ENCODE measurements at regions not wholly inside any gene's neighbourhood (a gene's known extent, or its start where the extent isn't known, plus 50 kb on each side); places are given as distances from the start of the nearest gene placed in this dataset.

DNA sequence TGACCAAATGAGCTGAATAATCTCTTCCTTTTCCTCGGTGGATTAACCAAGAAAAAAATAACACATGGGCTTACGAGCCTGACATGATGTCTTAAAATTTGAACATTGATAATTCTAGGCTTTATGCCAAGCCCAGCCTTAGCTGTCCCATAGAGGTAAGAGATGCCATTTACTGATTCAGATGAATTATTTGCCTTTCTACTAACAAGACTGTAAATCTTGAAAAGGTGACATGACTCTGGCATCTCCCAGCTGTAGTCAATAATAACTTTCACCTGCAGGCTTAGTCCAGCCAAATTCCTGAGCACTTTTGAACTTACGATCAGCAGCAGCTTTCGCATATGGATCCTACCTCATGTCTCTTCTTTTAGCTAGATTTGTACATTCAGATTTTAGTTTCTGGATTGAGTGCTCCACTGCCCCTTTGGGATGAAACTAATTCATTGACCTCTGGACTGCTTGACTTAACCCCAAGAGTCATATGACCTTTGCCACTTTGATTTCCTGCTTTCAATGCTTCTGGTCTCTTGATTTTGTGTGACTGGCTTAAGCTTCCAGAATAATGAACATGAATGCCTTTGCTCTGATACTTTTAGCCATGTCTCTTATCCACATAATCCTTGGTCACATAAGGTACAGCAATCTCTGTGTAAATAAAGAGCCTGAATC lies 876.4 kb upstream of the SLIT2 start:
- ChIA-PET POLR2A (no interaction called here), CTCF (ENCODE audit: low intra/inter-chr PET ratio, low total read pairs) (no interaction called here)
- no peak for DNase-seq (ENCODE audit: low spot score)
- no TSS peak for BruUV-seq (replicated peaks)
- no peaks in the 10 kb centered on the region for H3K79me2 ChIP-seq (ENCODE audit: insufficient read depth, low read length)
- in situ Hi-C loops (cut with HindIII; ENCODE audit: extremely low pct_ligation_motif_present, low pct_unique_long_range_greater_than_20kb) (no loop called here), intact Hi-C loops (cut with micrococcal nuclease; ENCODE audit: unreplicated experiment) (no loop called here)
- FAIRE-seq = no peak
- peaks cover 87% of the 10 kb centered on the region for H3K9me3 ChIP-seq (ENCODE audit: low read length)
- no peak for ATAC-seq
- no peak overlapping the region for H3K9ac ChIP-seq (ENCODE audit: insufficient read depth, low read depth, low read length)
- H4K20me1 ChIP-seq (ENCODE audit: insufficient read depth, low read length) = no peaks in the 10 kb centered on the region
- no peaks in the 10 kb centered on the region for H3K36me3 ChIP-seq (replicated peaks in 1 of 2; ENCODE audit: control insufficient read depth in 1 of 2, insufficient read depth in 2 of 2, low read length in 2 of 2)
- H3K27me3 ChIP-seq (ENCODE audit: control insufficient read depth in 1 of 2, insufficient read depth in 2 of 2, low read length in 2 of 2) = no peaks in the 10 kb centered on the region
- H3K4me1 ChIP-seq (ENCODE audit: insufficient read depth, low read length) = no peaks in the 10 kb centered on the region
- 44% methylated on average over 4 of the region's 4 CpGs for WGBS (ENCODE audit: low lambda C conversion rate)
- H3K4me2 ChIP-seq (ENCODE audit: low read depth, low read length) = no peak overlapping the region
- H2AFZ ChIP-seq (ENCODE audit: low read length) = no peak overlapping the region
- no peak overlapping the region for H3K4me3 ChIP-seq (replicated peaks in 1 of 3; ENCODE audit: insufficient read depth in 1 of 3, low read depth in 2 of 3, low read length in 3 of 3)
- H3K27ac ChIP-seq (ENCODE audit: extremely low read length, insufficient read depth, low read length) = no peak overlapping the region
- TF ChIP-seq POLR2AphosphoS2 (IDR thresholded peaks at IDR 0.05; ENCODE audit: low read depth, low read length) (no peak), SKI (IDR thresholded peaks at IDR 0.05; ENCODE audit: partially characterized antibody) (no peak), NFATC3 (CRISPR knock-in tag; IDR thresholded peaks at IDR 0.05) (no peak), ZNF180 (CRISPR knock-in tag; IDR thresholded peaks at IDR 0.05; ENCODE audit: borderline replicate concordance, low read depth) (no peak), CHD2 (IDR thresholded peaks at IDR 0.05; ENCODE audit: low read depth, low read length) (no peak), ZNF792 (CRISPR knock-in tag; IDR thresholded peaks at IDR 0.05) (no peak), HNRNPLL (IDR thresholded peaks at IDR 0.05; ENCODE audit: low read depth, low read length, poor library complexity, severe bottlenecking) (no peak), NR2F2 (IDR thresholded peaks at IDR 0.05; ENCODE audit: borderline replicate concordance, low read depth) (no peak), SSRP1 (CRISPR knock-in tag; IDR thresholded peaks at IDR 0.05) (no peak)
- TF ChIP-seq, protein P1, sequence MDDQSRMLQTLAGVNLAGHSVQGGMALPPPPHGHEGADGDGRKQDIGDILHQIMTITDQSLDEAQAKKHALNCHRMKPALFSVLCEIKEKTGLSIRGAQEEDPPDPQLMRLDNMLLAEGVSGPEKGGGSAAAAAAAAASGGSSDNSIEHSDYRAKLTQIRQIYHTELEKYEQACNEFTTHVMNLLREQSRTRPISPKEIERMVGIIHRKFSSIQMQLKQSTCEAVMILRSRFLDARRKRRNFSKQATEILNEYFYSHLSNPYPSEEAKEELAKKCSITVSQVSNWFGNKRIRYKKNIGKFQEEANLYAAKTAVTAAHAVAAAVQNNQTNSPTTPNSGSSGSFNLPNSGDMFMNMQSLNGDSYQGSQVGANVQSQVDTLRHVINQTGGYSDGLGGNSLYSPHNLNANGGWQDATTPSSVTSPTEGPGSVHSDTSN (CRISPR knock-in tag; IDR thresholded peaks at IDR 0.05; ENCODE audit: borderline replicate concordance) = no peak
- TF ChIP-seq, protein P2, sequence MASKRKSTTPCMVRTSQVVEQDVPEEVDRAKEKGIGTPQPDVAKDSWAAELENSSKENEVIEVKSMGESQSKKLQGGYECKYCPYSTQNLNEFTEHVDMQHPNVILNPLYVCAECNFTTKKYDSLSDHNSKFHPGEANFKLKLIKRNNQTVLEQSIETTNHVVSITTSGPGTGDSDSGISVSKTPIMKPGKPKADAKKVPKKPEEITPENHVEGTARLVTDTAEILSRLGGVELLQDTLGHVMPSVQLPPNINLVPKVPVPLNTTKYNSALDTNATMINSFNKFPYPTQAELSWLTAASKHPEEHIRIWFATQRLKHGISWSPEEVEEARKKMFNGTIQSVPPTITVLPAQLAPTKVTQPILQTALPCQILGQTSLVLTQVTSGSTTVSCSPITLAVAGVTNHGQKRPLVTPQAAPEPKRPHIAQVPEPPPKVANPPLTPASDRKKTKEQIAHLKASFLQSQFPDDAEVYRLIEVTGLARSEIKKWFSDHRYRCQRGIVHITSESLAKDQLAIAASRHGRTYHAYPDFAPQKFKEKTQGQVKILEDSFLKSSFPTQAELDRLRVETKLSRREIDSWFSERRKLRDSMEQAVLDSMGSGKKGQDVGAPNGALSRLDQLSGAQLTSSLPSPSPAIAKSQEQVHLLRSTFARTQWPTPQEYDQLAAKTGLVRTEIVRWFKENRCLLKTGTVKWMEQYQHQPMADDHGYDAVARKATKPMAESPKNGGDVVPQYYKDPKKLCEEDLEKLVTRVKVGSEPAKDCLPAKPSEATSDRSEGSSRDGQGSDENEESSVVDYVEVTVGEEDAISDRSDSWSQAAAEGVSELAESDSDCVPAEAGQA (IDR thresholded peaks at IDR 0.05; ENCODE audit: low read depth) = no peak
- TF ChIP-seq, protein P2 (CRISPR knock-in tag; IDR thresholded peaks at IDR 0.05; ENCODE audit: borderline replicate concordance) = no peak
- TF ChIP-seq, protein P3, sequence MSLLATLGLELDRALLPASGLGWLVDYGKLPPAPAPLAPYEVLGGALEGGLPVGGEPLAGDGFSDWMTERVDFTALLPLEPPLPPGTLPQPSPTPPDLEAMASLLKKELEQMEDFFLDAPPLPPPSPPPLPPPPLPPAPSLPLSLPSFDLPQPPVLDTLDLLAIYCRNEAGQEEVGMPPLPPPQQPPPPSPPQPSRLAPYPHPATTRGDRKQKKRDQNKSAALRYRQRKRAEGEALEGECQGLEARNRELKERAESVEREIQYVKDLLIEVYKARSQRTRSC (CRISPR knock-in tag; IDR thresholded peaks at IDR 0.05; ENCODE audit: low read depth) = no peak
- TF ChIP-seq, protein P4, sequence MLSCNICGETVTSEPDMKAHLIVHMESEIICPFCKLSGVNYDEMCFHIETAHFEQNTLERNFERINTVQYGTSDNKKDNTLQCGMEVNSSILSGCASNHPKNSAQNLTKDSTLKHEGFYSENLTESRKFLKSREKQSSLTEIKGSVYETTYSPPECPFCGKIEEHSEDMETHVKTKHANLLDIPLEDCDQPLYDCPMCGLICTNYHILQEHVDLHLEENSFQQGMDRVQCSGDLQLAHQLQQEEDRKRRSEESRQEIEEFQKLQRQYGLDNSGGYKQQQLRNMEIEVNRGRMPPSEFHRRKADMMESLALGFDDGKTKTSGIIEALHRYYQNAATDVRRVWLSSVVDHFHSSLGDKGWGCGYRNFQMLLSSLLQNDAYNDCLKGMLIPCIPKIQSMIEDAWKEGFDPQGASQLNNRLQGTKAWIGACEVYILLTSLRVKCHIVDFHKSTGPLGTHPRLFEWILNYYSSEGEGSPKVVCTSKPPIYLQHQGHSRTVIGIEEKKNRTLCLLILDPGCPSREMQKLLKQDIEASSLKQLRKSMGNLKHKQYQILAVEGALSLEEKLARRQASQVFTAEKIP (CRISPR knock-in tag; IDR thresholded peaks at IDR 0.05; ENCODE audit: borderline replicate concordance) = no peak
- TF ChIP-seq, protein P5, sequence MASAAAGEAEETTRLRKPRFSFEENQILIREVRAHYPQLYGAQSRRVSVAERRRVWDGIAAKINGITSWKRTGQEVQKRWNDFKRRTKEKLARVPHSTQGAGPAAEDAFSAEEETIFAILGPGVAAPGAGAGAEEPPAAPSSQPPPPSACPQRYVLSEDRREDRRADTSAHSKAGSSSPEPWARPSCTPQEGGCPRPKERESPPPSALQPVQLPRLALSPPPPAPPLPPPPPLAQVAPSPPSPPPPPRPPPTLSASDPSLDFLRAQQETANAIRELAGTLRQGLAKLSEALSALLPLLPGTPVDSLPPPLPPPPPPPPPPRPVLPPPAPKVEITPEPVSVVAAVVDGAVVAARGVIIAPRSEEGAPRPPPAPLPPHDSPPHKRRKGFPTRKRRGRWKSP (CRISPR knock-in tag; IDR thresholded peaks at IDR 0.05) = no peak

Data from HepG2 (cell line).